ENCODE measurements at regions not wholly inside any gene's neighbourhood (a gene's known extent, or its start where the extent isn't known, plus 50 kb on each side); places are given as distances from the start of the nearest gene placed in this dataset.

DNA sequence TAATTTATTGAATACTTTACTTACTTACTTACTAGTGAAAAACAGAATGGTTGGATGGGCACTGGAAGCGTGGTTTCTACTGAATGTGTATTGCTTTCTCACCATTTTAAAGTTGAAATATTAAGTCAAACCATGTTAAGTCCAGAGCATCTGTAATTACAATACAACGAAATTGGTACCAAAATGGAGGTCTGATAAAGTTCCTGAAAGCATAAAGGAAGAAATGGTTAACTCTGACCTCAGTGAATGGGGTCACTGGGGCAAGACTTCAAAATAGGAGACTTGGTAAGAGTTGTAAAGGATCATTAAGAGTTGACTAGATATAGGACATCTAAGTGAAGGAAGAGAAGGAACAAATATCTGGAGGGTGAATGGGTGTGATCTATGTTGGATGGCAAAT is 237.1 kb downstream of the MAF start:
- TF ChIP-seq EZH2phosphoT487 (IDR thresholded peaks at IDR 0.05; ENCODE audit: low read length) (no peak), CTCF (IDR thresholded peaks at IDR 0.05; ENCODE audit: low read length) (no peak)

All from MM.1S (cell line).